ENCODE measurements at regions not wholly inside any gene's neighbourhood (a gene's known extent, or its start where the extent isn't known, plus 50 kb on each side); places are given as distances from the start of the nearest gene placed in this dataset.

DNA sequence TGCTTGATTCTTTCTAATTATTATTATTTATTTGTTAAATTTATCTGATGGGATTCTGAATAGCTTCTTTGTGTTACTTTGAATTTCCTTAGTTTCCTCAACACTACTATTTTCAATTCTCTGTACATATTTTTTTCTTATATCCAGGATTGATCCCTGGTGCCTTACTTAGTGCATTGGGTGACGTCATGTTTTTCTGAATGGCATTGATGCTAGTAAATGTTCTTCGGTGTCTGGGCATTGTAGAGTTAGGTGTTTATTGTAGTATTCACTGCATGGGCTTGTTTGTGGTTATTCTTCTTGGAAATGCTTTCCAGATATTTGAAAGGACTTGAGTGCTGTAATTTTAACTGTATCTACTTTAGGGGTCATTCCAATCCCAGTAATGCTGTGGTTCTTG, 938.1 kb downstream of the FAM133A start:
- no peak for TF ChIP-seq POLR2AphosphoS5 (IDR thresholded peaks at IDR 0.05; ENCODE audit: low read depth, low read length)
- no peak for TF ChIP-seq POLR2A (IDR thresholded peaks at IDR 0.05; ENCODE audit: low read depth, low read length)

Measured in GM12892 (cell line).